HG02973 (cell line): ENCODE measurements at regions not wholly inside any gene's neighbourhood (a gene's known extent, or its start where the extent isn't known, plus 50 kb on each side); places are given as distances from the start of the nearest gene placed in this dataset.
"Not testable (repeated sequence)": the region's sequence is repeated elsewhere in the genome, so short reads cannot be mapped to it uniquely, and the experiment has no call there.

Experiments used
- ATAC-seq: cut with Tn5 transposase; IDR thresholded peaks from one replicate; pipeline ENCODE4 v1.9.1; 2021; ENCODE audit warnings: moderate library complexity; ENCODE audit not compliant: unreplicated experiment

- ATAC-seq, result no peak
These were observed 449.6 kb upstream of the CDH20 start for GRCh38 chr18:60883587-60883986.

- ATAC-seq, result no peak
These were observed 445.1 kb upstream of the CDH20 start for GRCh38 chr18:60888071-60888624.

GRCh38 chr18:60889442-60889841 lies 443.8 kb upstream of the CDH20 start:
- no peak for ATAC-seq

- ATAC-seq, result no peak
These were observed 441.3 kb upstream of the CDH20 start for GRCh38 chr18:60891936-60892335.

DNA sequence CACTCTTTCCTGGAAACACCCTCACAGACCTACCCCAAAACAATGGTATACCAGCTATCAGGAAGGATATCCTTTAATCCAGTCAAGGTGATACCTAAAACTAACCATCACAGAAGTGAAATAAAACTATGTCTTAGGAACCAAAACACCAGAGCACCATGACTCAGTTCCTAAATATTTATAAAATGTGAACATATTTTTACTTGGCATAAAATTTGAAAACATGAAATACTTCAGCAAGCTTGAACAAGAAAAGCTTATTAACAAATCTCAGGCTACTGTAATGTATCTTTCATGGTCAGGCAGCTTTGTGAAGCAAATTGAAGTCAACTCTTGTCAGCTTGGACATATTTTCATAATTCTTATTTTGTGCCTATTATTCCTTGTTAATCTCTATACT lies 440.8 kb upstream of the CDH20 start:
- ATAC-seq, result no peak

DNA sequence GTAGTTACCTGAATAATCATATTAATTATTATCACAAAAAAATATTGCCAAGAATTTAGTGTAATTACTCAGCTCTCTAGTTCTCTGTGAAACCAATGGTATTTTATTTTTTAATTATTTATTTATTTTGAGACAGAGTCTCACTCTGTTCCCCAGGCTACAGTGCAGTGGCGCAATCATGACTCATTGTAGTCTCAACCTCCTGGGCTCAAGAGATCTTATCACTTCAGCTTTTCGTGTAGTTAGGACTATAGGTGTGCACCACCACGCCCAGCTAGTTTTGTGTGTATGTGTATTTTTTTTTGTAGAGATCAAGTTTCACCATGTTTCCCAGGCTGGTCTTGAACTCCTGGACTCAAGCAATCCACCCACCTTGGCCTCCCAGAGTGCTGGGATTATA lies 440.4 kb upstream of the CDH20 start:
- no peak for ATAC-seq

DNA sequence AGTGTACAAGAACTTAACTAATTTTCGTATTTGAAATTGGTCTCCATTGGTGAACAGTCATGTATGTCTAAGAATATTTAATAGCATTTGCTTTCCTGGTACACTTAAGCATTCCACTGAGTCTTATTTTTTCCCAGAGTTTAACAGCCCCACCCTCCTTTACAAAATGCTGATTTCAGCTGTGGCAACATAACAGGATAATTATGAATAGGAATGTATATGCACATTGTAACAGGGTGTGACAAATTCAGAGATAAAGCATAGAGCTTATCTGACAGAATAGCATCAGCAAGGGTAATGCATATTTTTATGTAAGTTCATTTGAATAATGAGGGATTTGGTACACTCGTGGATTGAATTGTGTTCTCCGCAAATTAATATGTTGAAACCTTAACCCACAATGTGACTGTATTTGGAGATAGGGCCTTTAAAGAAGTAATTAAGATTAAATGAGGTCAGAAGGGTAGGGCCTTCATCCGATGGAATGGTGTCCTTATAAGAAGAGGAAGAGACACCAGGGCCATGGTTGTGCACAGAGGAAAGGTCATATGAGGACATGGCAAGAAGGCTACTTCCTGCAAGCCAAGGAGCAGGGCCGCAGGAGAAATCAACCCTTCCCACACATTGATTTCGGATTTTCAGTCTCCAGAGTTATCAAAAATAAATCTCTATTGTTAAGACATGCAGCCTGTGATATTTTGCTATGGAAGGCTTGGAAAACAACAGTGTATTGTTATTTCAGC lies 439.7 kb upstream of the CDH20 start:
- ATAC-seq, result no peak

DNA sequence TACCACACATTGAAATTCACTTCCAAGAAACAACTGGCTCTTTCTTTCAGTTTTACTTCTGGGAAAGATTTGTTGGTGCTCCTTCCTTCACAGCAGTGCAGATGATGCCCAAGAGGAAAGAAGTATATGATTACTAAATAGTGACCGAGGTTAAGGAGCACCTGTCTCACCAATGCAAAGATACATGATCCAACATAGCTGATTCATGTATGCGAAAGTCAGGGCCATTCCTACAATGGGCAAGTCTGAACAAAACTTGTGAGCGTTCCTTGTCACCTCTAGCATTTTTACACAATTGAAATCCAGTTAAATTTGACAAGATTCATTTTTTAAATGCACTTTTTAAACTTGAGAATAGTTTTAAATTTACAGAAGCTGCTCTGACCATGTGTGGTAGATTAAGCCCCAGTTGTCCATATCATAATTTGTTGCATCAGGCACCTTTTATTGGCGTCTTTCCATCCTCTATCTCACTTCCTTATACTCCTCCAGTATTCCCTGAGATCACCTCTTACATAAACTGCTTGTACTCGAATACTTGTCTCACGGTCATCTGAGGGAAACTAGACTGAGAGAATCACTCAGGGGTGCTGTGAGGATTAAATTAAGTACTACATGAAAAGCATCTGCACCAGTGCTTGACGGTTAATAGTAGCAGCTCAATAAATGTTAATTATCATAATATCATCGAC lies 438.8 kb upstream of the CDH20 start:
- no peak for ATAC-seq

DNA sequence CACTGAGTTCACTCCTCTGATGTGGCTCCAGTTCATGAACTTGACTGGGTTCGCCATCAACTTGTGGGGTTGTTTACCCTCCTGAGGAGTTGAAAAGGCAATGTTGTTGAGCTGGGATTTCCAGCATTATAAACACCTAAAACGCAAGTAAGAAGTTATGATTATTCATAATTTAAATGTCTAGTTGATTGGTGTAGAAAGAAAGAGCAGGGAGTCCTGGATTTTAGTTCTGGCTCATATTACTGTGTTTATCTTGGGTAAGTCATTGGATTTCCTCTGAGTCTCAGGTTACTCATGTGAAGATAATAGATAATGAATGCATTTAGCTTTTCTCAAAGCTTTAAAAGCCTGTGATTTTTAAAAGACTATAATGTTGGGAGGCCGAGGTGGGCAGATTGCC lies 438.0 kb upstream of the CDH20 start:
- ATAC-seq, result no peak

GRCh38 chr18:60898111-60898510 lies 435.1 kb upstream of the CDH20 start:
- ATAC-seq, result no peak

- ATAC-seq, result no peak
These were observed 427.5 kb upstream of the CDH20 start for GRCh38 chr18:60905699-60906098.

DNA sequence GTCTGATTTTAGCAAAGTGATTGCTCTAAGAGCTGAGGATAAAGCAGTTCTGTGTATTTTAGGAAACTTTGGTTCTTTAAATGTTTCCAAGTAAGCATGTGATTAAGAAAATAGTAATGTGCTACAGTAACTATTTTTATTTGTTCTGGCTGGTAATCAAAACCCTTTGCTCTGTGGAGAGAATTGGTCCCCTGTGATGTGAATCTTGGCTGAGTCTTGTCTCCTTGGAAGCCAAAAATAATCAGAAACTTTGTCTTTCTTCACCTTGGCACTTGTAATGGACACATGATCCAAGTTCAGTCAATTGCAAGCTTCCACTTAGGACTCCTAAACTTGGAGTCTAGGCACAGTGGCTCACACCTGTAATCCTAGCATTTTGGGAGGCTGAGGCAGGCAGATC lies 422.7 kb upstream of the CDH20 start:
- ATAC-seq, result no peak

- no peak for ATAC-seq
These were observed 421.7 kb upstream of the CDH20 start for GRCh38 chr18:60911504-60911903.

GRCh38 chr18:60915160-60915559 lies 418.1 kb upstream of the CDH20 start:
- no peak for ATAC-seq

DNA sequence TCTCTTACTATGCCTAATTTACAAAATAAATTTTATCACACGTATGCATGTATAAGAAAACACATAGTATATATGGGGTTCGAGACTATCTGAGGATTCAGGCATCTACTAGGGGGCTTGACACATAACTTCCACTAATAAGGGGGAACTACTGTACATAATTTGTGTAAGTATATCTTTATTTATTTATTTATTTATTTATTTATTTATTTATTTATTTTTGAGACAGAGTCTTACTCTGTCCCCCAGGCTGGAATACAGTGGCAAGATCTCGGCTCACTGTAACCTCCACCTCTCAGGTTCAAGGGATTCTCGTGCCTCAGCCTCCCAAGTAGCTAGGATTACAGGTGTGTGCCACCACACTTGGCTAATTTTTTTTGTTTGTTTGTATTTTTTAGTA lies 414.4 kb upstream of the CDH20 start:
- ATAC-seq, result not testable (repeated sequence)

- ATAC-seq, result no peak
These were observed 407.3 kb upstream of the CDH20 start for GRCh38 chr18:60925892-60926291.

- ATAC-seq, result no peak
These were observed 403.3 kb upstream of the CDH20 start for GRCh38 chr18:60929966-60930365.

DNA sequence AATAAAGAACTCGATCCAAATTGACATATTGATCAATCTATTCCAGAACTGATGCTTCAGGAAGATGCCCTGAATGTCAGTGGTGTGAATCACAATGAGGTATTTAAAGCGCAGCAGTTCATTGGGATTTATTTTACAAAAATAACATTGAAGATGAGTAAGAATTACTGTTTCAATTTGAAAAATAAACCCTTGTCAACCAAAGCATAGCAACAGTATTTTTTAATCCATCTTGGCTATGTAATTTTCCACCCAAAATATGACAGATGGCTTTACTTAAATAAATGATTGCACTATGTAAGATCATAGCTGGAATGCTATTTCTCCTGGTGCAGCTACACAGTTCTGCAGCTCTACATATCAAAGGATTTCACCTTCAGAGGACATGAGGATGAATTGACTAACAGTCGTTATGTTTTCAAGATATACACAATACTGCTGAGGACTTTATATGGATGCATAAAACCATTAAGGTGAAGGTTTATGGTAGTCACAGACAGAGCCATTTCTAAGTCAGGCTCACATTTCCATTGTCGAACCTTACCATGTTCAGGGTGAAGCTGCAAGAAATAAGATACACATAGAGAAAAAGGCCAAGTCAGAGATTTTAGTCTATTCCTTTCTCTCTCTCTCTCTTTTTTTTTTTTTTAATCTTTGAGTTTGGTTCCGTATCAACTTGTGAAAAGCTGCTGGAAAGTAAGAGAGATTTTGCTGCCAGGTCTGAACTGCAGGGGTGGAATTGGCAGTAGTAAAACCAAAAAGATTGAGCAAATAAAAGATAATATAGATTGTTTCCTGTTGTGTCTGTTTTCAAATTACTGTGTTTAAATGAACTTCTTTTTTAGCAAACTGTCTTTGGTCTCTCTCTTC lies 398.0 kb upstream of the CDH20 start:
- ATAC-seq, result no peak

- no peak for ATAC-seq
These were observed 397.1 kb upstream of the CDH20 start for GRCh38 chr18:60936101-60936500.

GRCh38 chr18:60943297-60943696 lies 389.9 kb upstream of the CDH20 start:
- ATAC-seq, result no peak

DNA sequence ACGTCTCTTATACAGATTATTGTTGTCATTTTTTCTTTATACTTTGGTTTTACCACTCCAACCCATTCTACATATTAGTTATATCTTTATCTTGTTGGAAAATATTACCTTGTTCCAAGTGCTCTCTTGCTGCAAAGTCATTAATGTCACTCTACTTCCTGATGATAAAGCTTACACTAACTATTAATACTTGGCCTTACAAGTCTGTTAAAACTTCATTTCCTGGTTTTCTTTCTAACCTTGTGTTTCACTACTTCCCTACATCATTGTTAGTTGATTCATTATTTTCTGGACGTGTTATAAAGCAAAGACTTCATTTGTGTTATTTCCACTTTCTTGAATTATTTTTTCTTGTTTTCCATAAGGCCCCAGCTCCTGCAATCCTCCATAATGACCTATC lies 382.6 kb upstream of the CDH20 start:
- ATAC-seq, result no peak
